ENCODE measurements at regions not wholly inside any gene's neighbourhood (a gene's known extent, or its start where the extent isn't known, plus 50 kb on each side); places are given as distances from the start of the nearest gene placed in this dataset.
A peak's percentile ranks its signal among the peaks of the same experiment; 100 is the strongest.
"Not testable (repeated sequence)": the region's sequence is repeated elsewhere in the genome, so short reads cannot be mapped to it uniquely, and the experiment has no call there.

GRCh38 chr5:28975508-28975907 lies 1937.1 kb upstream of the CDH9 start:
- Mint-ChIP-seq H3K27ac (no peak overlapping the region), H3K4me1 (no peaks in the 10 kb centered on the region), H3K36me3 (no peaks in the 10 kb centered on the region), H3K9me3 (peaks cover 0 to 10% of the 10 kb centered on the region in 2 donors), H3K27me3 (no peaks in the 10 kb centered on the region), H3K4me3 (no peak overlapping the region)
- DNase-seq (no peak), ATAC-seq (replicated peaks) (no peak)

- Mint-ChIP-seq H3K4me1 (no peaks in the 10 kb centered on the region), H3K27ac (no peak overlapping the region), H3K4me3 (no peak overlapping the region), H3K27me3 (no peaks in the 10 kb centered on the region), H3K36me3 (no peaks in the 10 kb centered on the region), H3K9me3 (peaks cover 0 to 4% of the 10 kb centered on the region in 2 donors)
- DNase-seq (no peak), ATAC-seq (replicated peaks) (peak in 1 of 2 donors; percentile 14)
Observed at GRCh38 chr5:28967848-28968247, 1929.5 kb upstream of the CDH9 start.

DNA sequence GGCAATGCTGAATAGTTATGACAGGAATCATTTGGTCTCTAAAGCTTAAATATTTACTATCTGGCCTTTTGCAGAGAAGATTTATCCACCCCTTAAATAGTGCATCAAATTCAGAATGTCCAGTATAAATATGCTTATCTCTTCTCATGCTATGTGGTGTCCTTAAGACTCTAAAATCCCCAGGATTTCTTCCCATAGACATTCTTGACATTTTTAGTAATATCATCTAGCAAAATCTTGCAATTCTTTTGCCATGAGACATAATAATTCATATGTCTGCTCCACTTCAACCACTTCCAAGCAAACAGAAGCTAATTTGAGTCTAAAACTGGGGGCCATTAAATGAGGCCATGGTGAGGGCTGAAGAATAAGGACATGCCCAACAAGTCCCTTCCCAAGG lies 1923.4 kb upstream of the CDH9 start:
- Mint-ChIP-seq H3K27me3 (no peaks in the 10 kb centered on the region), H3K27ac (no peak overlapping the region), H3K4me3 (no peak overlapping the region), H3K9me3 (peaks cover 0 to 7% of the 10 kb centered on the region in 2 donors), H3K36me3 (no peaks in the 10 kb centered on the region), H3K4me1 (no peaks in the 10 kb centered on the region)
- DNase-seq (no peak), ATAC-seq (replicated peaks) (no peak)

GRCh38 chr5:28958581-28958980 lies 1920.2 kb upstream of the CDH9 start:
- no peaks in the 10 kb centered on the region for H3K27me3 Mint-ChIP-seq
- no peaks in the 10 kb centered on the region for H3K36me3 Mint-ChIP-seq
- no peak for ATAC-seq (replicated peaks)

DNA sequence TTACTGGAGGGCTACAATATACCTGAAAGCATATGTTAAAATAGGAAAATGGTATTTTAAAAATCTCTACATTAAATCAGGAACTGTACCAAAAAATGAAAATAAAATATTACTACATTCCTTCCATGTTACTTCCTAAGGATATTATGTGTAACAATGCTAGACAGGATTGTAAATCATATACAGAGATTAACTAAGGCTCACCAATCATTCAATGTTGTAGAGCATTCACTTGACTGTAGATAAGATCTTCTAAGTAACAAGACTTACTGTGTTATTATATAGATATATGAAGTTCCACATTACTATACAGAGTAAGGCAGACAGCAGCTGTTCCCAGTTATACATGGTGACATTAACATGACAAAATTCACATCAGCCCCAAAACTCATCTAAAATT lies 1919.1 kb upstream of the CDH9 start:
- Mint-ChIP-seq H3K4me1 (no peaks in the 10 kb centered on the region), H3K4me3 (no peak overlapping the region), H3K36me3 (no peaks in the 10 kb centered on the region), H3K9me3 (peaks cover 0 to 6% of the 10 kb centered on the region in 2 donors), H3K27ac (no peak overlapping the region), H3K27me3 (no peaks in the 10 kb centered on the region)
- DNase-seq (no peak), ATAC-seq (replicated peaks) (no peak)

More at GRCh38 chr5:28958581-28958980, 1920.2 kb upstream of the CDH9 start:
- Mint-ChIP-seq H3K4me3 (no peak overlapping the region), H3K27ac (no peak overlapping the region), H3K9me3 (peaks cover 0 to 5% of the 10 kb centered on the region in 2 donors), H3K4me1 (no peaks in the 10 kb centered on the region)
- no peak for DNase-seq

GRCh38 chr5:28954074-28954473 lies 1915.7 kb upstream of the CDH9 start:
- H3K27me3 Mint-ChIP-seq = no peaks in the 10 kb centered on the region
- H3K4me3 Mint-ChIP-seq = no peak overlapping the region
- DNase-seq = no peak
- H3K9me3 Mint-ChIP-seq = peaks cover 0 to 5% of the 10 kb centered on the region in 2 donors
- no peak overlapping the region for H3K27ac Mint-ChIP-seq
- no peaks in the 10 kb centered on the region for H3K4me1 Mint-ChIP-seq
- no peaks in the 10 kb centered on the region for H3K36me3 Mint-ChIP-seq
- ATAC-seq (replicated peaks) = no peak

DNA sequence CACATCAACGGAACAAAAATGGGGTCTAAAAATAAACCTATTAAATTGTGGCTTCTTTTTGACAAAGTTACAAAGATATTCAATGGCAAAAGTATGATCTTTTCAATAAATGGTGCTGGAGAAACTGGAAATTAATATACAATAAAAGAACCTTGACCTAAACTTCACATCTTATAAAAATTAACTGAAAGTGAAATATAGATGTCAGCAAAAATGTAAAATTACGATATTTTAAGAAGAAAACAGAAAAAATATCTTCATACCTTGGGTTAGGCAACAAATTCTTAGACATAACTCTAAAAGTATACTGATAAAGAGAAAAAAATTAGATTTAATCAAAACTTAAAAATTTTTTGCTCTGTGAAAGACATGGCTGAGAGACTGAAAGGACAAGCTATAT lies 1909.5 kb upstream of the CDH9 start:
- H3K9me3 Mint-ChIP-seq = peaks cover 4% of the 10 kb centered on the region in 2 donors
- H3K36me3 Mint-ChIP-seq = no peaks in the 10 kb centered on the region
- no peaks in the 10 kb centered on the region for H3K27me3 Mint-ChIP-seq
- H3K4me3 Mint-ChIP-seq = no peak overlapping the region
- no peak for DNase-seq
- no peak overlapping the region for H3K27ac Mint-ChIP-seq
- no peak for ATAC-seq (replicated peaks)
- no peaks in the 10 kb centered on the region for H3K4me1 Mint-ChIP-seq

GRCh38 chr5:28945859-28946258 lies 1907.5 kb upstream of the CDH9 start:
- H3K27me3 Mint-ChIP-seq = no peaks in the 10 kb centered on the region
- DNase-seq = no peak
- H3K9me3 Mint-ChIP-seq = peaks cover 3 to 9% of the 10 kb centered on the region in 2 donors
- no peak for ATAC-seq (replicated peaks)
- no peak overlapping the region for H3K4me3 Mint-ChIP-seq
- no peaks in the 10 kb centered on the region for H3K4me1 Mint-ChIP-seq
- H3K36me3 Mint-ChIP-seq = no peaks in the 10 kb centered on the region
- H3K27ac Mint-ChIP-seq = no peak overlapping the region

- H3K4me3 Mint-ChIP-seq; H3K4me1 Mint-ChIP-seq; H3K36me3 Mint-ChIP-seq; H3K27ac Mint-ChIP-seq; H3K9me3 Mint-ChIP-seq; DNase-seq; ATAC-seq (replicated peaks): not testable (repeated sequence)
- H3K27me3 Mint-ChIP-seq = peaks cover 0 to 11% of the 10 kb centered on the region in 2 donors
Observed at GRCh38 chr5:28929366-28929765, 1891.0 kb upstream of the CDH9 start.

- not testable (repeated sequence) for ATAC-seq (replicated peaks); H3K27ac Mint-ChIP-seq
Observed at GRCh38 chr5:28928327-28928790, 1890.0 kb upstream of the CDH9 start.

GRCh38 chr5:28927559-28928326 lies 1889.4 kb upstream of the CDH9 start:
- no peaks in the 10 kb centered on the region for H3K4me1 Mint-ChIP-seq
- H3K27ac Mint-ChIP-seq = no peak overlapping the region
- H3K9me3 Mint-ChIP-seq = peaks cover 9 to 10% of the 10 kb centered on the region in 2 donors
- DNase-seq (no peak), ATAC-seq (replicated peaks) (no peak)
- no peak overlapping the region for H3K4me3 Mint-ChIP-seq
- no peaks in the 10 kb centered on the region for H3K36me3 Mint-ChIP-seq
- peaks cover 0 to 11% of the 10 kb centered on the region in 2 donors for H3K27me3 Mint-ChIP-seq

More at GRCh38 chr5:28928327-28928790, 1890.0 kb upstream of the CDH9 start:
- H3K4me3 Mint-ChIP-seq, H3K4me1 Mint-ChIP-seq, H3K9me3 Mint-ChIP-seq, H3K36me3 Mint-ChIP-seq, DNase-seq: not testable (repeated sequence)
- H3K27me3 Mint-ChIP-seq = peaks cover 0 to 11% of the 10 kb centered on the region in 2 donors

GRCh38 chr5:28926422-28926821 lies 1888.0 kb upstream of the CDH9 start:
- H3K9me3 Mint-ChIP-seq = peaks cover 8 to 9% of the 10 kb centered on the region in 2 donors
- ATAC-seq (replicated peaks) = no peak
- H3K4me3 Mint-ChIP-seq = no peak overlapping the region
- peaks cover 0 to 11% of the 10 kb centered on the region in 2 donors for H3K27me3 Mint-ChIP-seq
- H3K27ac Mint-ChIP-seq = no peak overlapping the region
- no peaks in the 10 kb centered on the region for H3K36me3 Mint-ChIP-seq
- no peaks in the 10 kb centered on the region for H3K4me1 Mint-ChIP-seq
- DNase-seq = no peak

DNA sequence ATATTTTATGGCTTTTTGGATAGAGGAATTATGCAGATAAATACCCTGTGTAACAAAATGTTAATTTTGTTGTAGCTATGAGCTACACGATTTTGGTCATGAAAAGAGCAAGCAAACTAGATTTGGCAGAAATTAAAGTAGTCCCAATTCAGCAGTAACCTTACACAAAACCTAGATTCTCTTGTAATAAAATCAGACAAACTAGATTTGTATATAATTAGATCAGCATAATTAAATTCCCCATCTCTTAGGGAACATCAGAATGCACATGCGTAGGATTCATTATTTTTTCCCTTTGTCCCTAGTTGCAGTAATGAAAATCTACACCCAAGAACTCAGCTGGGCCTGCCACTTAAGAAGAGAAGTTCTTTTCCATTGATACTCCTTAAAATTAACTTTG lies 1879.2 kb upstream of the CDH9 start:
- ATAC-seq (replicated peaks) = no peak
- H3K9me3 Mint-ChIP-seq = peaks cover 0 to 2% of the 10 kb centered on the region in 2 donors
- no peaks in the 10 kb centered on the region for H3K4me1 Mint-ChIP-seq
- no peak overlapping the region for H3K27ac Mint-ChIP-seq
- no peaks in the 10 kb centered on the region for H3K36me3 Mint-ChIP-seq
- DNase-seq = no peak
- H3K4me3 Mint-ChIP-seq = no peak overlapping the region
- no peaks in the 10 kb centered on the region for H3K27me3 Mint-ChIP-seq

DNA sequence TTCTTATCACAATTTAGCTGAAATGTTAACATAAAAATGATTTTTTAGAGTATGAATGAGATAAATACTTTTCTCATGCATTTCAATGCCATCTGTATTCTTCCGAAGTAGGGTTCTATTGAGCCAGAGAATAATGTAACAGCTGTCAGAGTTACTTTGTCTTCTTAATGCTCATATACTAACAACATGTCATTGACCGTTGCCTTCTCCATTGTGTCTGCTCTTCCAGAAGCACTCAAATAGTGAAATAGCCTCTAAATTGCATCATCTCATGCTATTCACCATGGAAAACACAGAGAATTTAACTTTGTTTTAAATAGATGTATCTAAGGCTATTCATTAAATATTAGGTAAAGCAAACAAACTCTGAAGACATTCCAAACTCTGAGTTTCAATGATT lies 1875.9 kb upstream of the CDH9 start:
- no peak for ATAC-seq (replicated peaks)
- DNase-seq = no peak
- no peaks in the 10 kb centered on the region for H3K4me1 Mint-ChIP-seq
- H3K36me3 Mint-ChIP-seq = no peaks in the 10 kb centered on the region
- no peak overlapping the region for H3K4me3 Mint-ChIP-seq
- no peaks in the 10 kb centered on the region for H3K27me3 Mint-ChIP-seq
- no peak overlapping the region for H3K27ac Mint-ChIP-seq
- H3K9me3 Mint-ChIP-seq = peaks cover 4 to 6% of the 10 kb centered on the region in 2 donors

DNA sequence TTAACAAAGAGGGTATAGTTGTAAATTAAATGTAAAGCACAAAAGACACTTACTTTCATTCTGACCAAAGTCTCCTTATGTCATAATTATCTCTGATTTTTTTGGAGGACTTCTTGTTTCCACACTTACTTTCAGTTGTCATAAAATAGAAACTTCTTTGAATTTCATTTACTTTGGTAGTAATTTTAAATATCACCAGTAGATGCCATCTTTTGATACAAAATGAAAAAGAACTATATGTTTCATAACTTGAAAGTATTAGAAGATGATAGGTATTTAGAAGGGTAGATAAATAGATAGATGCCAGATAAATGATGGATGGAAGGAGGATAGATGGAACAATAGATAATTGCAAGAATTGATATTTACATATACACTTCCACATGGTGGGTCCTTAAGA lies 1865.3 kb upstream of the CDH9 start:
- Mint-ChIP-seq H3K9me3 (no peaks in the 10 kb centered on the region), H3K4me3 (no peak overlapping the region), H3K4me1 (no peaks in the 10 kb centered on the region), H3K36me3 (no peaks in the 10 kb centered on the region), H3K27ac (no peak overlapping the region), H3K27me3 (no peaks in the 10 kb centered on the region)
- no peak for DNase-seq
- ATAC-seq (replicated peaks) = no peak
